ENCODE measurements at regions not wholly inside any gene's neighbourhood (a gene's known extent, or its start where the extent isn't known, plus 50 kb on each side); places are given as distances from the start of the nearest gene placed in this dataset.

DNA sequence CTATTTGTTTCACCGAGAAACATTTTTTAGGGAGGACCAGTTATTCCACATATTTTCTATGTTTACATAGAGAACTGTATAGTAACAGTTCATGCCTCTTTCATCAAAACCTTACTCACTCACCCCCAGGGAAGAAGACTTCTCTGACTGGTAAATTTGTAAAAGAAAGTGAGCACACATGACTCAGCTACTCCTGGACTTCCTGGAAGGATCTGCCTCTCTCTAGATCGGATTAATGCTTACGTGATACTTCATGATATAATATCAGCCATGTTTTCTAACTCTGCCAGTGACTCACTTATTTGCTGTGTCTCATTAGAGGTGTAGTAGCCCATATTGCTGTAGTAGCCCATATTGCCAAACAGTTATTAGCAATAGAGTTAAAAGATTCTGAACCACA lies 494.3 kb upstream of the ATXN7L3B start:
- Histone ChIP-seq H3K4me3 (ENCODE audit: control extremely low read depth in 1 of 5, extremely low read depth in 1 of 5, insufficient read depth in 1 of 5, low read depth in 2 of 5, low read length in 4 of 5) (no peak overlapping the region), H3K9ac (ENCODE audit: low read length) (no peak overlapping the region), H3K4me2 (replicated peaks; ENCODE audit: low read depth, low read length, poor library complexity, severe bottlenecking) (no peak overlapping the region), H4K20me1 (ENCODE audit: control insufficient read depth, insufficient read depth, low read length, poor library complexity, severe bottlenecking) (no peaks in the 10 kb centered on the region), H3K4me1 (ENCODE audit: control insufficient read depth in 2 of 2, insufficient read depth in 2 of 2, low read length in 2 of 2) (no peaks in the 10 kb centered on the region), H3K36me3 (replicated peaks in 1 of 2; ENCODE audit: control extremely low read depth in 1 of 2, control insufficient read depth in 1 of 2, extremely low read depth in 1 of 2, insufficient read depth in 2 of 2, low read length in 1 of 2) (no peaks in the 10 kb centered on the region), H2AFZ (ENCODE audit: insufficient read depth, low read depth, low read length, poor library complexity, severe bottlenecking) (no peak overlapping the region), H3K9me3 (ENCODE audit: control extremely low read depth in 1 of 3, control insufficient read depth in 2 of 3, insufficient read depth in 1 of 3, low read length in 2 of 3) (no peaks in the 10 kb centered on the region), H3K27me3 (replicated peaks in 1 of 4; ENCODE audit: control extremely low read depth in 1 of 4, control insufficient read depth in 3 of 4, insufficient read depth in 4 of 4, low read length in 3 of 4) (no peaks in the 10 kb centered on the region), H3K27ac (ENCODE audit: low read length in 2 of 2) (no peak overlapping the region), H3K79me2 (ENCODE audit: control insufficient read depth, insufficient read depth, low read length) (no peaks in the 10 kb centered on the region)
- H3K27me3 Mint-ChIP-seq = no peaks in the 10 kb centered on the region
- ATAC-seq (ENCODE audit: low read depth) (no peak), DNase-seq (no peak)
- peaks cover 4% of the 10 kb centered on the region for H3K9me3 Mint-ChIP-seq (ENCODE audit: insufficient read depth)
- WGBS (ENCODE audit: insufficient coverage) = no CpG with 5 or more reads among the region's 3 CpGs
- no peaks in the 10 kb centered on the region for H3K4me1 Mint-ChIP-seq
- no peak overlapping the region for H3K4me3 Mint-ChIP-seq
- CTCF ChIA-PET = no interaction called here
- H3K27ac Mint-ChIP-seq = no peak overlapping the region
- POLR2A ChIA-PET = no interaction called here
- intact Hi-C loops (cut with micrococcal nuclease) = no loop called here
- no peak for TF ChIP-seq EZH2 (IDR thresholded peaks at IDR 0.05; ENCODE audit: borderline replicate concordance, insufficient read depth, low read depth, low read length, poor library complexity, severe bottlenecking)
- TF ChIP-seq, protein P1, sequence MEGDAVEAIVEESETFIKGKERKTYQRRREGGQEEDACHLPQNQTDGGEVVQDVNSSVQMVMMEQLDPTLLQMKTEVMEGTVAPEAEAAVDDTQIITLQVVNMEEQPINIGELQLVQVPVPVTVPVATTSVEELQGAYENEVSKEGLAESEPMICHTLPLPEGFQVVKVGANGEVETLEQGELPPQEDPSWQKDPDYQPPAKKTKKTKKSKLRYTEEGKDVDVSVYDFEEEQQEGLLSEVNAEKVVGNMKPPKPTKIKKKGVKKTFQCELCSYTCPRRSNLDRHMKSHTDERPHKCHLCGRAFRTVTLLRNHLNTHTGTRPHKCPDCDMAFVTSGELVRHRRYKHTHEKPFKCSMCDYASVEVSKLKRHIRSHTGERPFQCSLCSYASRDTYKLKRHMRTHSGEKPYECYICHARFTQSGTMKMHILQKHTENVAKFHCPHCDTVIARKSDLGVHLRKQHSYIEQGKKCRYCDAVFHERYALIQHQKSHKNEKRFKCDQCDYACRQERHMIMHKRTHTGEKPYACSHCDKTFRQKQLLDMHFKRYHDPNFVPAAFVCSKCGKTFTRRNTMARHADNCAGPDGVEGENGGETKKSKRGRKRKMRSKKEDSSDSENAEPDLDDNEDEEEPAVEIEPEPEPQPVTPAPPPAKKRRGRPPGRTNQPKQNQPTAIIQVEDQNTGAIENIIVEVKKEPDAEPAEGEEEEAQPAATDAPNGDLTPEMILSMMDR (IDR thresholded peaks at IDR 0.05) = no peak

DNA sequence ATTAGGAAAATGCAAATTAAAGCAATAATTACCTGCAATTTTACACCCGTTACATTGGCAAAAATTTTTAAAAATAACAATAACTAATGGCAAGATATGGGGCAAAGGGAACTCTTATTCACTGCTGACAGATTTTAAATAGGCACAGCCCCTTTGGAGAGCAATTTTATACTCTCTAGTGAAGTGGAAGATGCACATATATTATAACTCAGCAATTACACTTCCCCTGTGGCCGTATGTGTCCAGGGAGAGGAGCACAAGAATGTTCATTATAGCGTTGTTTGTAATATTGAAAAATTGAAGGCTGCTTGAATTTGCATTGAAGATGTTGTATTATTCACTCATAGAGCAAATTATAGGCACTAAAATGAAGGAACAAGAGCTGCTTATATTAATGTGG lies 488.3 kb upstream of the ATXN7L3B start:
- DNase-seq (no peak), ATAC-seq (ENCODE audit: low read depth) (no peak)
- H3K4me1 ChIP-seq (ENCODE audit: control insufficient read depth in 2 of 2, insufficient read depth in 2 of 2, low read length in 2 of 2) = no peaks in the 10 kb centered on the region
- TF ChIP-seq, protein P1 (IDR thresholded peaks at IDR 0.05) = no peak
- TF ChIP-seq EZH2 (IDR thresholded peaks at IDR 0.05; ENCODE audit: borderline replicate concordance, insufficient read depth, low read depth, low read length, poor library complexity, severe bottlenecking) = no peak
- Mint-ChIP-seq H3K4me1 (no peaks in the 10 kb centered on the region), H3K27ac (no peak overlapping the region), H3K27me3 (no peaks in the 10 kb centered on the region), H3K4me3 (no peak overlapping the region), H3K9me3 (ENCODE audit: insufficient read depth) (no peaks in the 10 kb centered on the region)
- no peaks in the 10 kb centered on the region for H3K27me3 ChIP-seq (replicated peaks in 1 of 4; ENCODE audit: control extremely low read depth in 1 of 4, control insufficient read depth in 3 of 4, insufficient read depth in 4 of 4, low read length in 3 of 4)
- H3K4me2 ChIP-seq (replicated peaks; ENCODE audit: low read depth, low read length, poor library complexity, severe bottlenecking) = no peak overlapping the region
- WGBS (ENCODE audit: insufficient coverage) = no CpG with 5 or more reads among the region's 3 CpGs
- no peak overlapping the region for H3K9ac ChIP-seq (ENCODE audit: low read length)
- intact Hi-C loops (cut with micrococcal nuclease) = no loop called here
- H3K27ac ChIP-seq (ENCODE audit: low read length in 2 of 2) = no peak overlapping the region
- H3K36me3 ChIP-seq (replicated peaks in 1 of 2; ENCODE audit: control extremely low read depth in 1 of 2, control insufficient read depth in 1 of 2, extremely low read depth in 1 of 2, insufficient read depth in 2 of 2, low read length in 1 of 2) = no peaks in the 10 kb centered on the region
- POLR2A ChIA-PET = no interaction called here
- no peak overlapping the region for H2AFZ ChIP-seq (ENCODE audit: insufficient read depth, low read depth, low read length, poor library complexity, severe bottlenecking)
- H3K79me2 ChIP-seq (ENCODE audit: control insufficient read depth, insufficient read depth, low read length) = no peaks in the 10 kb centered on the region
- H3K9me3 ChIP-seq (ENCODE audit: control extremely low read depth in 1 of 3, control insufficient read depth in 2 of 3, insufficient read depth in 1 of 3, low read length in 2 of 3) = no peaks in the 10 kb centered on the region
- no peak overlapping the region for H3K4me3 ChIP-seq (ENCODE audit: control extremely low read depth in 1 of 5, extremely low read depth in 1 of 5, insufficient read depth in 1 of 5, low read depth in 2 of 5, low read length in 4 of 5)
- H4K20me1 ChIP-seq (ENCODE audit: control insufficient read depth, insufficient read depth, low read length, poor library complexity, severe bottlenecking) = no peaks in the 10 kb centered on the region
- CTCF ChIA-PET = no interaction called here

Measured in B cell (primary cell).